ENCODE measurements at regions not wholly inside any gene's neighbourhood (a gene's known extent, or its start where the extent isn't known, plus 50 kb on each side); places are given as distances from the start of the nearest gene placed in this dataset.

DNA sequence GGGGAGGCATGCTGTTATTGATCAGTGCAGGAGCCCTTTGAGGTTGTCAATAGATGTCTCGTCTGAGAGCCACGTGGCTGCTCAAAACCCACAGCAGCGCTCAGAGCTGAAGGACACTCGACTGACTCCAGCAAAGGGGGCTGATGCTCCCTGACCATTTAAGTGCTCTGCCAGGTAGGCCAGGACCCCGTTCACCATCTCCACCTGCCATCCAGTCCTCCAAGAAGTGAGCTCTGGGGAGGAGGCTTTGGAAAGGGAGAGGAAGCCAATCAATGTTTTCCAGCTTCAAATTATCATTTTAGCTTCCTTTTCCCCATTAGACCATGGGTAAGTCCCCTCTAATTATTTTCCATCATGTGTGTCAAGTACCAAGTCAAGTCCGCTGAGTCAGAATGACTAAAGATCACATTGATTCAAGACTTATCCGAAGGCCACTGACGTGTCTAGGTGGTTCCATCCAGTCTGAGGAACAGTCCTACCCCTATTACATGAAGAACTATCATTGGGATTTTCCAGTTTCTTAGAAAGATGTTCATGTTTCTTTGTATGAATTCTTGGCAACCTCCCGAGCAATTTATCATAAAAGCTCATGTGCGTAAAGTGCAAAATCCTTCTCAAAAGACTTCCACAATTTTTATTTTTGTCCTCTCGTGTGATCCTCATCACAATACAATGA lies 302.6 kb upstream of the LYZL1 start (continued):
- TF ChIP-seq CHD2 (IDR thresholded peaks at IDR 0.05; ENCODE audit: borderline replicate concordance, low read depth, low read length) = no peak
- TF ChIP-seq, protein P1, sequence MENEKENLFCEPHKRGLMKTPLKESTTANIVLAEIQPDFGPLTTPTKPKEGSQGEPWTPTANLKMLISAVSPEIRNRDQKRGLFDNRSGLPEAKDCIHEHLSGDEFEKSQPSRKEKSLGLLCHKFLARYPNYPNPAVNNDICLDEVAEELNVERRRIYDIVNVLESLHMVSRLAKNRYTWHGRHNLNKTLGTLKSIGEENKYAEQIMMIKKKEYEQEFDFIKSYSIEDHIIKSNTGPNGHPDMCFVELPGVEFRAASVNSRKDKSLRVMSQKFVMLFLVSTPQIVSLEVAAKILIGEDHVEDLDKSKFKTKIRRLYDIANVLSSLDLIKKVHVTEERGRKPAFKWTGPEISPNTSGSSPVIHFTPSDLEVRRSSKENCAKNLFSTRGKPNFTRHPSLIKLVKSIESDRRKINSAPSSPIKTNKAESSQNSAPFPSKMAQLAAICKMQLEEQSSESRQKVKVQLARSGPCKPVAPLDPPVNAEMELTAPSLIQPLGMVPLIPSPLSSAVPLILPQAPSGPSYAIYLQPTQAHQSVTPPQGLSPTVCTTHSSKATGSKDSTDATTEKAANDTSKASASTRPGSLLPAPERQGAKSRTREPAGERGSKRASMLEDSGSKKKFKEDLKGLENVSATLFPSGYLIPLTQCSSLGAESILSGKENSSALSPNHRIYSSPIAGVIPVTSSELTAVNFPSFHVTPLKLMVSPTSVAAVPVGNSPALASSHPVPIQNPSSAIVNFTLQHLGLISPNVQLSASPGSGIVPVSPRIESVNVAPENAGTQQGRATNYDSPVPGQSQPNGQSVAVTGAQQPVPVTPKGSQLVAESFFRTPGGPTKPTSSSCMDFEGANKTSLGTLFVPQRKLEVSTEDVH (IDR thresholded peaks at IDR 0.05; ENCODE audit: low read depth, partially characterized antibody) = no peak
- TF ChIP-seq, protein P2, sequence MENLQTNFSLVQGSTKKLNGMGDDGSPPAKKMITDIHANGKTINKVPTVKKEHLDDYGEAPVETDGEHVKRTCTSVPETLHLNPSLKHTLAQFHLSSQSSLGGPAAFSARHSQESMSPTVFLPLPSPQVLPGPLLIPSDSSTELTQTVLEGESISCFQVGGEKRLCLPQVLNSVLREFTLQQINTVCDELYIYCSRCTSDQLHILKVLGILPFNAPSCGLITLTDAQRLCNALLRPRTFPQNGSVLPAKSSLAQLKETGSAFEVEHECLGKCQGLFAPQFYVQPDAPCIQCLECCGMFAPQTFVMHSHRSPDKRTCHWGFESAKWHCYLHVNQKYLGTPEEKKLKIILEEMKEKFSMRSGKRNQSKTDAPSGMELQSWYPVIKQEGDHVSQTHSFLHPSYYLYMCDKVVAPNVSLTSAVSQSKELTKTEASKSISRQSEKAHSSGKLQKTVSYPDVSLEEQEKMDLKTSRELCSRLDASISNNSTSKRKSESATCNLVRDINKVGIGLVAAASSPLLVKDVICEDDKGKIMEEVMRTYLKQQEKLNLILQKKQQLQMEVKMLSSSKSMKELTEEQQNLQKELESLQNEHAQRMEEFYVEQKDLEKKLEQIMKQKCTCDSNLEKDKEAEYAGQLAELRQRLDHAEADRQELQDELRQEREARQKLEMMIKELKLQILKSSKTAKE (IDR thresholded peaks at IDR 0.05; ENCODE audit: low read depth, poor library complexity, severe bottlenecking) = no peak
- TF ChIP-seq RB1 (IDR thresholded peaks at IDR 0.05; ENCODE audit: borderline replicate concordance) = no peak
- TF ChIP-seq, protein P3, sequence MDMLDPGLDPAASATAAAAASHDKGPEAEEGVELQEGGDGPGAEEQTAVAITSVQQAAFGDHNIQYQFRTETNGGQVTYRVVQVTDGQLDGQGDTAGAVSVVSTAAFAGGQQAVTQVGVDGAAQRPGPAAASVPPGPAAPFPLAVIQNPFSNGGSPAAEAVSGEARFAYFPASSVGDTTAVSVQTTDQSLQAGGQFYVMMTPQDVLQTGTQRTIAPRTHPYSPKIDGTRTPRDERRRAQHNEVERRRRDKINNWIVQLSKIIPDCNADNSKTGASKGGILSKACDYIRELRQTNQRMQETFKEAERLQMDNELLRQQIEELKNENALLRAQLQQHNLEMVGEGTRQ (IDR thresholded peaks at IDR 0.05; ENCODE audit: borderline replicate concordance, low read depth, low read length) = no peak
- TF ChIP-seq MYC (IDR thresholded peaks at IDR 0.05; ENCODE audit: insufficient read depth, insufficient read length, insufficient replicate concordance, low read length, severe bottlenecking) = no peak

All from GM12878 (cell line).